COLO668 (cell line): ENCODE measurements at regions not wholly inside any gene's neighbourhood (a gene's known extent, or its start where the extent isn't known, plus 50 kb on each side); places are given as distances from the start of the nearest gene placed in this dataset.
A peak's percentile ranks its signal among the peaks of the same experiment; 100 is the strongest.

Experiments used
- DNase-seq: peaks from one replicate; lab custom pipeline; 2025; ENCODE audit not compliant: unreplicated experiment; lab: John Stamatoyannopoulos, UW

- DNase-seq: no peak
Measured at GRCh38 chr1:67991546-67991945, 58.9 kb downstream of the DIRAS3 start.

GRCh38 chr1:67988066-67988465, 62.4 kb downstream of the DIRAS3 start:
- DNase-seq: no peak

GRCh38 chr1:67987046-67987799, 63.2 kb downstream of the DIRAS3 start:
- no peak for DNase-seq

DNA sequence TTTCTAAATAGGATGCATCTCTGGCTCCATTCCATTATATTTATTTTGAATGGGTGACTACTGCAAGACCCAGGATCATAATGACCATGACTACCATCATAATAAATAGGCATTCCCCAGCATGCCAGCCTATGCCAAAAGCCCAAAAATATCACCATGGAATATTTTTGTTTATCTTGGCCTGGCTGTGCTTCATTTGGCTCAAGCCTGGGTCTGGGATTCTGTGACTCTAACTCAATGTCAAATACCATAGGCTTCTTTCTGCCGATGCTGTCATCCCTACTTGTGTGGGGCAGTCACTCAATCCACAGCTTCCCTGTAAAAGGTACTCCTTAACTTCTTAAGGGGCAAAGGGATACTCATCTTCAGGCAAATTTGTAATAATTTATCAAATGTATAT, 66.6 kb downstream of the DIRAS3 start:
- no peak for DNase-seq

DNA sequence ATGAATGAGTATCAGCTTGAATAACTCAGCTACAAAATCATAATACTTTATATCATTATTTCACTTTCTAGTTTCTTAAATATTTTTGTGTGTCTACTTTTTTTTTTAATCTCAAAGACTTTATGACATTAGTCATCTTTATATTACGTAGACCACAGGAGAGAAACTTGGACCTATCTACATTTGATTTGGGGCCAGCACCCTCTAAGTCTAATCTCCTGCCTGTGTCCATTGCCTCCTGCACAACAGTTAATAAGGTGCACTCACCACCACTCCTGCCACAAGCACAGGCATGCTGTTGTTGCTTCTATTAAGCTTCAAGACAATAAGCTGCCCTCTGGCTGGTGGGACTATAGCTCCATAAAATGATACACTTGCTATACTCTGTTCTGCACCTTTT, 70.4 kb downstream of the DIRAS3 start:
- DNase-seq: no peak

DNA sequence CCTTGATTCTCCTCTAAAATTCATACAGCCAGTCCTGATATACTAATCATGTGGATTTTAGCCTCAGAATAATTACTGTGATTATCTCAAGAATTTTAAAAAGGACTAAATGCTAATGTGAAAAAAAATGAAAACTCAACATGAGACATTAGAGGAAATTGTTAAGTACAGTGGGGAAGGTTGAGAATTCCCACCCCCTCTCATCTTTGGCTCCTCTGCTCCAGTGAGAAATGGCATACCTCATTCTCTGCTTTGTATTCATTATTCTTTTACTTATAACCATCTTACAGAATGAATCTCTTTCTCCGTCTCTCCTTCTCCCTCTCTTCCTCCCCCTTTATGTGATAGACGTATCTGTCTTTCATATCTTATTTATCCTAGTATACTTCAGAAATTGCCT, 70.9 kb downstream of the DIRAS3 start:
- DNase-seq: no peak

GRCh38 chr1:67978890-67979516, 71.4 kb downstream of the DIRAS3 start:
- DNase-seq: no peak

DNA sequence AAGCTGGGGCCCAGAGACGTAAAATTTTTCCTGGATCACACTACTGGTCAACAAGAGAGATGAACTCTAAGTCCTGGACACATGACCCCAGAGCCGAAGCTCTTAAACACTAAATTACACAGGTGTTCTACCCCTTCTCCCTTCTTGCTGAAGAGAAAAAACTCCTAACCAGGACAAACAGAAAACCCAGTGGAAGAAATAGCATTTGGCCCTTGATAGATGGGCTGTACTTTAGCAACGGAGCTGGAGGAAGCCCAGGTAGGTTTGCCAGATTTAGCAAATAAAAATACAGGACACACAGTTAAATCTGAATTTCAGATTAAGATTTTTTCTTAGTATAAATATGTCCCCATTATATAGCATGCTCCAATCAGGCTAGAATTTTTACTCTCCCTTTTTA, 72.7 kb downstream of the DIRAS3 start:
- DNase-seq: no peak

DNA sequence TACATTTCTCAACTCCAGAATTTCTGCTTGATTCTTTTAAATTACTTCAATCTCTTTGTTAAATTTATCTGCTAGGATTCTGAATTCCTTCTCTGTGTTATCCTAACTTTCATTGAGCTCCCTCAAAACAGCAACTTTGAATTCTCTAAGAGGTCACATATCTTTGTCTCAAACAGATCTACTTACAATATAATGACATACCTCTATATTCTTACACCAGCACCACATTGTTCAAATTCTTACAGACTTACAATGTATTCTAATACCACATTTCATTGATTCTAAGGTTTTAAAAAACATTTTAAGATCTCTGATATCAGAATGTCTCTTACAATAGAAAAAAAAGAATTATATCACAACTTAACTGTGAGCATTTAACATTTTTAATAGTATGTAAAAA, 77.4 kb downstream of the DIRAS3 start:
- no peak for DNase-seq

DNA sequence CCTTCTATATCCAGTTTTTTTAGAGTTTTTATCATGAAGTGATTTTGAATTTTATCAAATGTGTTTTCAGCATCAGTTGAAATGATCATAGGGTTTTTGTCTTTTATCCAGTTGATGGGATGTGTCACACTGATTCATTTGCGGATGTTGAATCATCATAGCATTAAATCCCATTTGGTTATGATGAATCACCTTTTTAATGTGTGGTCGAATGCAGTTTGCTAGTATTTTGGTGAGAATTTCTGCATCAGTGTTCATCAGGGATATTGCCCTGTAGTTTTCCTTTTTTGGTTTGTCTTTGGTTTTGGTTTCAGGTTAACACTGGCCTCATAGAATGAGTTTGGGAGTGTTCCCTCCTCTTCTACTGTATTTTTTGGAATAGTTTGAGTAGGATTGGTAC, 80.3 kb downstream of the DIRAS3 start:
- DNase-seq: no peak

DNA sequence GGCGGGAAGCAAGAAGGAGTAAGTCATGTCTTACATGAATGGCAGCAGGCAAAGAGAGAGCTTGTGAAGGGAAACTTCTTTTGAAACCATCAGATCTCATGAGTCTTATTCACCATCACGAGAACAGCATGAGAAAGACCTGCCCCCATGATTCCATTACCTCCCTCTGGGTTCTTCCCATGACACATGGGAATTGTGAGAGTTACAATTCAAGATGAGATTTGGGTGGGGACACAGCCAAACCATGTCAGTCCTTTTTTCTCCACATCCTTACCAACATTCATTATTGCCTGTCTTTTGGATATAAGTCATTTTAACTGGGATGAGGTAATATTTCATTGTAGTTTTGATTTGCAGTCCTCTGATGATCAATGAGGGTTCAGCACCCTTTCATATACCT, 81.0 kb downstream of the DIRAS3 start:
- DNase-seq: no peak

DNA sequence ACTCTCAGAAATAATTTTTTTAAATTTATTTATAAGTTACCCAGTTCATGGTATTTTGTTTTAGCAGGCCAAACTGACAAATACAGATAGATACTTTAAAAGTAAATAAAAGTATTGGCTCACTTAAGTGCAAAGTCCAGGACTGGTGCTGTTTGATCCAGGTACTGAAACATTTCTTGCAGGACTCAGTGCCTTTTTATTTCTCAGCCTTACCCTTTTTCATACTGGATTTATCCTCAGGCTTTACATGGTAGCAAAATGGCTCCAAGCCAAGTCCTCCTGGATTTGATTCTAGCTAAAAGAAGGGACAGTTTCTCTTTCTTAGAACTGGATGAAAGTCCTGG, 83.8 kb downstream of the DIRAS3 start:
- no peak for DNase-seq

- no peak for DNase-seq
Measured at GRCh38 chr1:67965995-67966665, 84.3 kb downstream of the DIRAS3 start.

DNA sequence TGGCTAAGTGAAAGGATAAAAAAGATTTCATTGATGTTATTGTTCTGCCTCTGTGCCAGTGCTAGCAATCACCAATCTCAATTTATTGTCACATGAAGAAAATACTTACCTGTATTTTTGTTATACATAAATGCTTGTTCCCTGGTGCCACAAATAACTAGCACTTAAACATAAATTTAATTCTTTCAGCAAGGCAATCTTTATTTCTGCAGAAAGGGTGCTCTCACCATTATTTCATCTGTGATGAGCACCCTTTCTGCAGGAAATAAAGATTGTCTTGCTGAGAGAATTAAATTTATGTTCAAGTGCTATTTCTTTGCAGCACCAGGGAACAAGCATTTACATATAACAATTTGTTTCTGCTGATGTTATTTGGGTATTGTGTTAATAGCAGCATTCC, 87.2 kb downstream of the DIRAS3 start:
- no peak for DNase-seq

GRCh38 chr1:67960766-67961165, 89.7 kb downstream of the DIRAS3 start:
- DNase-seq: no peak

DNA sequence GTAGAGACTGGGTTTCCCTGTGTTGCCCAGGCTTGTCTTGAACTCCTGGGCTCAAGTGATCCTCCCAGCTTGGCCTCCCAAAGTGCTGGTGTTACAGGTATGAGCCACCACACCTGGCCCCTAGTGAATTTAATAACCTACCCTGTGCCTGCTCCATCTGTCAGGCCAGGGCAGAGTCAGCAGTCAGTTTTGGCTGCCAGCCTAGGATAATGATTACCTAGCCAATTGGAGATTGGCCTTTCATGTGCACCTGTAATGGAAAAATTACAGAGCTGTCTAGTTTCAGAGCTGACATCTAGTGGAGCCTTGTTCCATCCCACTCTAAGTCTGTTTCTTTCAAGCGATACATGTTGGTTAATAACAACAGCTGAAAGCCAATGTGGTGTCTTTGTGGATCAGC, 92.0 kb downstream of the DIRAS3 start:
- DNase-seq: peak; percentile 25

DNA sequence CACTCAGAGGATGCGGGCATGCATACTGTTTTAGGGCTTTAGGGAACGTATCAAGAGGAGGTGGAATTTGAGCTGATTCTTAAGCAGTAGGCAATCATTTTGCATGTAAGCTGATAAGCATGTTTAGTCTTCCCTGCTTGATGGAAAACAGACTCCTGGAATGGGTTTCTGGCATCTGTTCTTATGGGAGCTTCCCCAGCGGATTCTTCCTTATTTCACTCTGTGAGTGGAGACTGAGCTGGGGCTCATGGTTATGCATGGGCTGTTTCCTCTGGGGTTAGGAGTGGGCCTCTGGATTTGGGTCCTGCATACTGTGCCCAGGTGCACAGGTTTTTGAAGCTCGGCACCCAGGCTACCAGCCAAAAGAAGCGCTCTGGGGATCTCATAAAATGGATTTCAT, 93.4 kb downstream of the DIRAS3 start:
- DNase-seq: no peak

DNA sequence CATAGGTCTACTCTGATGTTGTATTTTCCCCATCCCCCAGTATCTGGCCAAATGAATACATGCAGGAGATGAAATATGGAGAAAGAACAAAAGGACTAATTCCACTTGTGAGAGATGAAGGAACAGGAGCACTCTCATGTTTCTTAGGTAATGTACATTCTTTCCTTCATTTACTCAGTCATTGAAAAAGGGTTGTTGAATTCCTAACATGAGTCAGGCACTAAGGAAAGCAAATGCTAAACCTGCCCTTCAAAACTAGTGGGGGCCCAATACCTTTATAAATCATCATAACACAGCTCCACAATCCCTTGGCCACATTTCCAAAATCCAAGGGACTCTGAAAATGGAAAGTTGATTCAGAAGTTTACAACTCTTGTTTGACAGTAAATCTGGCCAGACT, 94.3 kb downstream of the DIRAS3 start:
- no peak for DNase-seq

DNA sequence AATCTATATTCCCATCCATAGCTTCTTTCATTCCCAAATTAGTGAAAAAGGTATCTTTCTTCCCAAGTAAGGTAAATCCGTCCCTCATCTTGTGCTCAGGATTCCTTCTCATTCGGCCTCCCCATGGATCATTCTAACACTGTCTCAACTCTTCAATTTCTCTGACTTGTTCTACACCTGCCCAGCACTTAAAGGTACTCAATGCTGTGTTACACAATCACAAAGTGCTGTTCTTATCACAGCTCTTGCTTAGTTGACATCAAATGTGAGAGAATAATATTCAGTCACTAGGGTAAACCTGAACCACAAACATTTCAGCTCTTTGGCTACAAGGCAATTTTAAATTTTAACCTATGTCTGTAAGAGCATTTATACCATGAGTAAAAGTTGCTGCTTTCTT, 94.8 kb downstream of the DIRAS3 start:
- no peak for DNase-seq

- no peak for DNase-seq
Measured at GRCh38 chr1:67953301-67953700, 97.1 kb downstream of the DIRAS3 start.

- no peak for DNase-seq
Measured at GRCh38 chr1:67952071-67952470, 98.4 kb downstream of the DIRAS3 start.

- no peak for DNase-seq
Measured at GRCh38 chr1:67951014-67951413, 99.4 kb downstream of the DIRAS3 start.
